ENCODE measurements at regions not wholly inside any gene's neighbourhood (a gene's known extent, or its start where the extent isn't known, plus 50 kb on each side); places are given as distances from the start of the nearest gene placed in this dataset.

GRCh38 chr13:40087091-40088002 lies 431.9 kb downstream of the COG6 start:
- intact Hi-C loops (cut with micrococcal nuclease) = no loop called here
- ChIA-PET CTCF (interaction anchor here (1.1 kb wide), 1 partner anchor 16 kb away, joined by 3 read pairs; no protein-coding TSS in a partner anchor), POLR2A (interaction anchor here (1.6 kb wide), 1 partner anchor 551 kb away, joined by 3 read pairs; no protein-coding TSS in a partner anchor)
- Histone ChIP-seq H3K36me3 (ENCODE audit: control insufficient read depth in 2 of 3, insufficient read depth in 3 of 3, low read length in 3 of 3) (no peaks in the 10 kb centered on the region), H3K27me3 (ENCODE audit: control insufficient read depth in 2 of 2, insufficient read depth in 2 of 2, low read length in 2 of 2) (no peaks in the 10 kb centered on the region), H3K9me3 (ENCODE audit: control insufficient read depth in 2 of 3, low read length in 3 of 3) (no peaks in the 10 kb centered on the region), H3K4me3 (ENCODE audit: low read length) (no peak overlapping the region), H3K27ac (ENCODE audit: low read depth, low read length) (no peak overlapping the region), H3K4me1 (ENCODE audit: control insufficient read depth in 2 of 2, insufficient read depth in 2 of 2, low read length in 2 of 2) (no peaks in the 10 kb centered on the region)
- peaks cover 0 to 3% (median 0%) of the 10 kb centered on the region in 5 donors for H3K27me3 Mint-ChIP-seq
- no peak overlapping the region for H3K4me3 Mint-ChIP-seq
- peaks cover 0 to 3% (median 0%) of the 10 kb centered on the region in 7 donors for H3K4me1 Mint-ChIP-seq
- DNase-seq (no peak), ATAC-seq (no peak)
- peak overlapping the region in 1 of 9 donors; percentile 27 for H3K27ac Mint-ChIP-seq
- H3K36me3 Mint-ChIP-seq = no peaks in the 10 kb centered on the region
- peaks cover 0 to 9% (median 0%) of the 10 kb centered on the region in 11 donors for H3K9me3 Mint-ChIP-seq

GRCh38 chr13:40094056-40094455 lies 438.6 kb downstream of the COG6 start:
- POLR2A ChIA-PET = interaction anchor here (2.4 kb wide), 1 partner anchor 11 kb away, joined by 7 read pairs; no protein-coding TSS in a partner anchor

GRCh38 chr13:40095695-40096356 lies 440.4 kb downstream of the COG6 start:
- DNase-seq (no peak), ATAC-seq (no peak)
- Mint-ChIP-seq H3K27me3 (no peaks in the 10 kb centered on the region), H3K4me1 (peaks cover 10 to 26% (median 19%) of the 10 kb centered on the region in 7 donors), H3K27ac (peak overlapping the region; percentile 2 to 68 (median 30)), H3K9me3 (peaks cover 3 to 17% (median 10%) of the 10 kb centered on the region in 11 donors), H3K4me3 (peak overlapping the region in 2 of 10 donors; percentile 1 to 8), H3K36me3 (peaks cover 4 to 21% (median 6%) of the 10 kb centered on the region in 5 donors)
- intact Hi-C loops (cut with micrococcal nuclease) = loop anchor here in 1 of 2 donors (1.0 to 2.0 kb wide), 2 partner anchors 53 to 91 kb away; no protein-coding TSS in a partner anchor
- Histone ChIP-seq H3K4me3 (ENCODE audit: low read length) (no peak overlapping the region), H3K36me3 (ENCODE audit: control insufficient read depth in 2 of 3, insufficient read depth in 3 of 3, low read length in 3 of 3) (no peaks in the 10 kb centered on the region), H3K4me1 (ENCODE audit: control insufficient read depth in 2 of 2, insufficient read depth in 2 of 2, low read length in 2 of 2) (peaks cover 0 to 8% of the 10 kb centered on the region in 2 donors), H3K27me3 (ENCODE audit: control insufficient read depth in 2 of 2, insufficient read depth in 2 of 2, low read length in 2 of 2) (no peaks in the 10 kb centered on the region), H3K9me3 (ENCODE audit: control insufficient read depth in 2 of 3, low read length in 3 of 3) (peaks cover 0 to 5% (median 0%) of the 10 kb centered on the region in 3 experiments), H3K27ac (ENCODE audit: low read depth, low read length) (no peak overlapping the region)
- ChIA-PET POLR2A (interaction anchor here (1.3 kb wide), 1 partner anchor 11 kb away, joined by 3 read pairs; no protein-coding TSS in a partner anchor), CTCF (interaction anchor here (0.6 to 1.9 kb wide), 3 partner anchors 11 to 111 kb away, joined by 3 to 6 read pairs (median 4); no protein-coding TSS in a partner anchor)

More at GRCh38 chr13:40094056-40094455, 438.6 kb downstream of the COG6 start:
- intact Hi-C loops (cut with micrococcal nuclease) = no loop called here
- H3K36me3 ChIP-seq (ENCODE audit: control insufficient read depth in 2 of 3, insufficient read depth in 3 of 3, low read length in 3 of 3) = no peaks in the 10 kb centered on the region
- Mint-ChIP-seq H3K36me3 (peaks cover 3 to 14% (median 6%) of the 10 kb centered on the region in 5 donors), H3K27ac (no peak overlapping the region), H3K4me1 (peaks cover 10 to 26% (median 19%) of the 10 kb centered on the region in 7 donors), H3K4me3 (no peak overlapping the region), H3K27me3 (peaks cover 0 to 3% (median 0%) of the 10 kb centered on the region in 5 donors), H3K9me3 (peaks cover 3 to 11% (median 6%) of the 10 kb centered on the region in 11 donors)
- CTCF ChIA-PET = interaction anchor here (0.8 kb wide), 1 partner anchor 17 kb away, joined by 4 read pairs; no protein-coding TSS in a partner anchor
- H3K9me3 ChIP-seq (ENCODE audit: control insufficient read depth in 2 of 3, low read length in 3 of 3) = peaks cover 0 to 1% (median 0%) of the 10 kb centered on the region in 3 experiments
- H3K4me1 ChIP-seq (ENCODE audit: control insufficient read depth in 2 of 2, insufficient read depth in 2 of 2, low read length in 2 of 2) = peaks cover 0 to 8% of the 10 kb centered on the region in 2 donors
- H3K4me3 ChIP-seq (ENCODE audit: low read length) = no peak overlapping the region
- no peak for DNase-seq
- ATAC-seq = no peak
- H3K27me3 ChIP-seq (ENCODE audit: control insufficient read depth in 2 of 2, insufficient read depth in 2 of 2, low read length in 2 of 2) = no peaks in the 10 kb centered on the region
- H3K27ac ChIP-seq (ENCODE audit: low read depth, low read length) = no peak overlapping the region

GRCh38 chr13:40096357-40096901 lies 441.0 kb downstream of the COG6 start:
- peak overlapping the region in 8 of 9 donors; percentile 2 to 68 (median 32) for H3K27ac Mint-ChIP-seq

GRCh38 chr13:40098246-40098645 lies 442.8 kb downstream of the COG6 start:
- no peak overlapping the region for H3K4me3 ChIP-seq (ENCODE audit: low read length)
- POLR2A ChIA-PET = interaction anchor here (0.6 kb wide), 1 partner anchor 328 kb away, joined by 3 read pairs; no protein-coding TSS in a partner anchor
- H3K27ac ChIP-seq (ENCODE audit: low read depth, low read length) = no peak overlapping the region
- Mint-ChIP-seq H3K4me3 (no peak overlapping the region), H3K27me3 (no peaks in the 10 kb centered on the region), H3K4me1 (peaks cover 14 to 45% (median 37%) of the 10 kb centered on the region in 7 donors), H3K9me3 (peaks cover 3 to 19% (median 10%) of the 10 kb centered on the region in 11 donors), H3K36me3 (peaks cover 4 to 26% (median 6%) of the 10 kb centered on the region in 5 donors), H3K27ac (no peak overlapping the region)
- peaks cover 0 to 5% (median 0%) of the 10 kb centered on the region in 3 experiments for H3K9me3 ChIP-seq (ENCODE audit: control insufficient read depth in 2 of 3, low read length in 3 of 3)
- intact Hi-C loops (cut with micrococcal nuclease) = no loop called here
- CTCF ChIA-PET = interaction anchor here (0.6 kb wide), 1 partner anchor 14 kb away, joined by 3 read pairs; no protein-coding TSS in a partner anchor
- no peak for ATAC-seq
- H3K4me1 ChIP-seq (ENCODE audit: control insufficient read depth in 2 of 2, insufficient read depth in 2 of 2, low read length in 2 of 2) = peaks cover 0 to 8% of the 10 kb centered on the region in 2 donors
- no peak for DNase-seq
- no peaks in the 10 kb centered on the region for H3K27me3 ChIP-seq (ENCODE audit: control insufficient read depth in 2 of 2, insufficient read depth in 2 of 2, low read length in 2 of 2)
- H3K36me3 ChIP-seq (ENCODE audit: control insufficient read depth in 2 of 3, insufficient read depth in 3 of 3, low read length in 3 of 3) = no peaks in the 10 kb centered on the region

More at GRCh38 chr13:40096357-40096901, 441.0 kb downstream of the COG6 start:
- H3K27ac ChIP-seq (ENCODE audit: low read depth, low read length) = no peak overlapping the region
- ATAC-seq (peak; percentile 66), DNase-seq (peak in 7 of 9 donors; percentile 7 to 51 (median 36))
- Mint-ChIP-seq H3K36me3 (peaks cover 4 to 24% (median 6%) of the 10 kb centered on the region in 5 donors), H3K4me3 (peak overlapping the region in 2 of 10 donors; percentile 1 to 8), H3K4me1 (peaks cover 10 to 27% (median 19%) of the 10 kb centered on the region in 7 donors), H3K27me3 (no peaks in the 10 kb centered on the region), H3K9me3 (peaks cover 3 to 19% (median 10%) of the 10 kb centered on the region in 11 donors)
- H3K27me3 ChIP-seq (ENCODE audit: control insufficient read depth in 2 of 2, insufficient read depth in 2 of 2, low read length in 2 of 2) = no peaks in the 10 kb centered on the region
- POLR2A ChIA-PET = interaction anchor here (1.3 kb wide), 1 partner anchor 12 kb away, joined by 3 read pairs; no protein-coding TSS in a partner anchor
- peaks cover 0 to 8% of the 10 kb centered on the region in 2 donors for H3K4me1 ChIP-seq (ENCODE audit: control insufficient read depth in 2 of 2, insufficient read depth in 2 of 2, low read length in 2 of 2)
- H3K36me3 ChIP-seq (ENCODE audit: control insufficient read depth in 2 of 3, insufficient read depth in 3 of 3, low read length in 3 of 3) = no peaks in the 10 kb centered on the region
- H3K4me3 ChIP-seq (ENCODE audit: low read length) = no peak overlapping the region
- H3K9me3 ChIP-seq (ENCODE audit: control insufficient read depth in 2 of 3, low read length in 3 of 3) = peaks cover 0 to 5% (median 0%) of the 10 kb centered on the region in 3 experiments
- intact Hi-C loops (cut with micrococcal nuclease) = loop anchor here in 1 of 2 donors (1.0 to 2.0 kb wide), 2 partner anchors 52 to 91 kb away; no protein-coding TSS in a partner anchor
- CTCF ChIA-PET = interaction anchor here (0.6 to 1.9 kb wide), 3 partner anchors 11 to 110 kb away, joined by 3 to 6 read pairs (median 4); no protein-coding TSS in a partner anchor

Measured in naive thymus-derived CD4-positive, alpha-beta T cell (primary cell).